Posterior cingulate gyrus (tissue), 11 donors: ENCODE measurements at regions not wholly inside any gene's neighbourhood (a gene's known extent, or its start where the extent isn't known, plus 50 kb on each side); places are given as distances from the start of the nearest gene placed in this dataset.
"Not testable (repeated sequence)": the region's sequence is repeated elsewhere in the genome, so short reads cannot be mapped to it uniquely, and the experiment has no call there.

ENCODE experiments used
- DNase-seq, 10 donors: peaks; one replicate each; pipeline versions ENCODE4 v3.0.0 to v3.0.0-alpha.2; 2020 to 2021; ENCODE audit warnings: mixed read lengths in 3 of 10
- intact Hi-C: fragments of 100-400 bp; cut with DNase I; formaldehyde crosslinking; loops from one replicate; pipeline ENCODE4 v1.15.1; 2023

- intact Hi-C loops = no loop called here
- DNase-seq = no peak
Measured at GRCh38 chr1:177656598-177656997, 313.3 kb downstream of the SEC16B start.

- DNase-seq = no peak
Measured at GRCh38 chr1:177650947-177651346, 318.9 kb downstream of the SEC16B start.

GRCh38 chr1:177648731-177649265 lies 321.1 kb downstream of the SEC16B start:
- intact Hi-C loops = no loop called here
- no peak for DNase-seq

More at GRCh38 chr1:177650947-177651346, 318.9 kb downstream of the SEC16B start:
- intact Hi-C loops = no loop called here

- DNase-seq = no peak
- intact Hi-C loops = no loop called here
Measured at GRCh38 chr1:177648138-177648537, 321.7 kb downstream of the SEC16B start.

GRCh38 chr1:177646757-177647730 lies 322.8 kb downstream of the SEC16B start:
- no peak for DNase-seq
- intact Hi-C loops = no loop called here

- intact Hi-C loops = no loop called here
- peak in 6 of 10 donors; percentile 10 to 81 (median 36) for DNase-seq
Measured at GRCh38 chr1:177645491-177646190, 324.2 kb downstream of the SEC16B start.

- intact Hi-C loops = no loop called here
- no peak for DNase-seq
Measured at GRCh38 chr1:177640687-177641086, 329.2 kb downstream of the SEC16B start.

- intact Hi-C loops, DNase-seq: not testable (repeated sequence)
Measured at GRCh38 chr1:177634151-177634550, 335.7 kb downstream of the SEC16B start.

GRCh38 chr1:177632923-177633615 lies 336.8 kb downstream of the SEC16B start:
- intact Hi-C loops = no loop called here
- DNase-seq = no peak

- no peak for DNase-seq
- intact Hi-C loops = no loop called here
Measured at GRCh38 chr1:177631770-177632169, 338.1 kb downstream of the SEC16B start.

GRCh38 chr1:177629526-177629925 lies 340.3 kb downstream of the SEC16B start:
- intact Hi-C loops = no loop called here
- DNase-seq = no peak

- intact Hi-C loops = no loop called here
- no peak for DNase-seq
Measured at GRCh38 chr1:177627148-177627910, 342.5 kb downstream of the SEC16B start.

- no peak for DNase-seq
- intact Hi-C loops = no loop called here
Measured at GRCh38 chr1:177620636-177621190, 349.1 kb downstream of the SEC16B start.

- DNase-seq = no peak
- intact Hi-C loops = no loop called here
Measured at GRCh38 chr1:177615251-177615650, 354.6 kb downstream of the SEC16B start.

- intact Hi-C loops = no loop called here
- DNase-seq = no peak
Measured at GRCh38 chr1:177611402-177611801, 358.5 kb downstream of the SEC16B start.

- no peak for DNase-seq
- intact Hi-C loops = no loop called here
Measured at GRCh38 chr1:177609953-177610352, 359.9 kb downstream of the SEC16B start.

- no peak for DNase-seq
- intact Hi-C loops = no loop called here
Measured at GRCh38 chr1:177600936-177601335, 368.9 kb downstream of the SEC16B start.

- intact Hi-C loops = no loop called here
- DNase-seq = no peak
Measured at GRCh38 chr1:177600321-177600720, 369.5 kb downstream of the SEC16B start.

- intact Hi-C loops = no loop called here
- DNase-seq = no peak
Measured at GRCh38 chr1:177597393-177597792, 372.5 kb downstream of the SEC16B start.

GRCh38 chr1:177596485-177596884 lies 373.4 kb downstream of the SEC16B start:
- intact Hi-C loops = no loop called here
- no peak for DNase-seq
